ENCODE measurements at regions not wholly inside any gene's neighbourhood (a gene's known extent, or its start where the extent isn't known, plus 50 kb on each side); places are given as distances from the start of the nearest gene placed in this dataset.

DNA sequence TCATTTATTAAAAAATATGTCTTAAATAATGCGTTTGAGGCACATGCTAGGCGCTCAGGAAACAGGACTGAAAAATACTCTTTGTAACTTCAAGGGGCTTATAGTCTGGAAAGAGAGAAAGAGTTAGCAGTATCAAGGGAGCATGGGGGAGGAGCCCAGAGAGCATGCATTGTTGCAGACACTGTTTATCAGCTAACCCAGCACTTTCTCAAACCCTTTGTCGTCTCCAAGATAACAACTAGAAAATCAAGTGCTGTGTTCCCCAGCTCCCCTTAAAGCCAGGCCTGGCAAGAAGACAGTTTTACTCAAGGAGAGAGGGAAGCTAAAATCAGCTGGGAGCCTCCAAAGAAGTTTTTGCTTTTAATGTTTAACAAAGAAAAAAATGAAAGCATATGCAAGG is 98.4 kb downstream of the PERP start:
- peak; percentile 83 for DNase-seq

DNA sequence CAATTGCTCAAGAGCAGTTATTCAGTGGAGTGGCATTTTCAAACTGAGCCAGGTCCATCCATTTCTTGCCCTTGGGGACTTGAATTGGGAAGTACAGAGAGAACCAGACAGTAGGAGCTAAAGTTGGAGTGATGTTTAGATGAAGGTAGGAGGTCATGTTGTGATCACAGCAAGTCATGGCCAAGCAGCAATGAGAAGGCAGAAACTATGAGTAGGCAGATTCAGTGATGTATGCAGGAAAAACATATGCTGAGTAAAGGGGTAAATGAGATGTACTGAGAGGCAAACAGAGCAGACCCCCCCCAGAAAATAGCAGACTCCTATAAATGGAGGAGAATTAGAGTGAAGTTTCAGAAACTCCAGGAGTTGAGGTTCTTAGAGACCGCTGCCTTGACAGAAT is 95.8 kb downstream of the PERP start:
- DNase-seq, result no peak

GRCh38 chr6:138012682-138013081 is 94.5 kb downstream of the PERP start:
- peak; percentile 10 for DNase-seq

DNA sequence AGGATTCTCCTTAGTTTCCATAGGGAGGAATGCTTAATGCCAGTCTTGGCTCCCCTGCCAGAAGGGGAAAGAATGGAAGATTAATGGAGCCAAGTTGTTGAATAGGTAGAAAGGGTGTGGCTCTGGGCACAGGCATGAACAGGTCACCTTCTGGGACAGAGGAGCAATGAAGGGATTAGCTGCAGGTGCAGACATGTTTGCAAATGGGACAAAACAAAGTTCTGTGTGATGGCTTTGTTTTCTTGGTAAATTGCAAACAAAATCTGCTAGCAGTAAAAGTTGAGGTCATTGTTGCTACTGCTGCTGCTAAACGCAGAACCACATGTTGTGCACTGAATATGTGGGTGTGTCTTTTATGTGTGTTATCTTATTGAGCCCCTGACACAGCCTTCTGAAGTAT is 93.3 kb downstream of the PERP start:
- DNase-seq, result peak; percentile 43

DNA sequence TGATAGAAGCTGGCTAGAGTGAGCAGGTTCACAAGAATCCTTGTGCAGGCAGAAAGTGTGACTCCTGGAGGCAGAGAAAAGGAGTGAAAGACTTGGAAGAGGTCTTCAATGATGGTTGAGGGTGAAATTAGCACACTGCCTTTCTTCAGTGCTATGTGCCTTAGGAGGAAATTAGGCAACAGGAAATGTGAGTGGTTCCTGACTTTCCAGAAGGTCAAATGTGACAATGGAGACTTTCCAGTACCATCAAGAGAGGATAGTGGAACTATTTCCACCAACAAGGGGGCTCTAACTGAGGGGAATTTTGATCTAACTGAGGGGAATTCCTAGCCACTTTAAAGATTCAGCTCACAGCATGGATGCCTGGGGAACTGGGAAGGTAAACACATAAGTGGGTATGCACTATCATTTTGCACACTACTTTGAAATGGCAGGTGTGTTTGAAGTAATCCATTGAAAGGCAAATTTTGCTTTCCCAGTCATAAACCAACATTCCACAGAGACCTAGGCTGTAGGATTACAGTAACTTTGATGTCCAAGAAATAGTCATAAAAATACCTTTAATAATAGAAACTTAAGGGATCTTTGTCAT is 90.0 kb downstream of the PERP start:
- no peak for DNase-seq

- DNase-seq, result no peak
Observed at GRCh38 chr6:138018297-138018696, 88.9 kb downstream of the PERP start.

- no peak for DNase-seq
Observed at GRCh38 chr6:138025528-138025978, 81.7 kb downstream of the PERP start.

DNA sequence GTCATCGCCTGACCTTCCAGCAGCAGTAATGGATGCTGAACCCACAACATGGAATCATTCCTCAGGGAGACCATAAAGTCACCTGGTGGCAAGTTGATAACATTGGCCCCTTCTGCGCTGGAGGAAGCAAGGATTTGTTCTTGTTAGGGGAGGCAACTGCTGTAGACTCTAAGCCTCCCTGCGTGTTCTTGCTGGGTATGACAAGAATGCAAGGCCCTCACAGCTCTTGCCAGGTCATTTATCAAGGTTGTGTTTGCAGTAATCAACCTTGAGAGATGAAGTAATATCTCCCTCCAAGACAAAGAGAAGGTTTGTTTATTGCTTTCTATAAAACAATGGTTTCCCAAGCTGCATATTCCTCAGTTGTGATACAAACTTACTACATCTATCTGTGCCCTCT is 80.9 kb downstream of the PERP start:
- no peak for DNase-seq

- DNase-seq, result no peak
Observed at GRCh38 chr6:138028893-138029292, 78.3 kb downstream of the PERP start.

- DNase-seq, result no peak
Observed at GRCh38 chr6:138030872-138031271, 76.3 kb downstream of the PERP start.

GRCh38 chr6:138031417-138031816 is 75.8 kb downstream of the PERP start:
- no peak for DNase-seq

DNA sequence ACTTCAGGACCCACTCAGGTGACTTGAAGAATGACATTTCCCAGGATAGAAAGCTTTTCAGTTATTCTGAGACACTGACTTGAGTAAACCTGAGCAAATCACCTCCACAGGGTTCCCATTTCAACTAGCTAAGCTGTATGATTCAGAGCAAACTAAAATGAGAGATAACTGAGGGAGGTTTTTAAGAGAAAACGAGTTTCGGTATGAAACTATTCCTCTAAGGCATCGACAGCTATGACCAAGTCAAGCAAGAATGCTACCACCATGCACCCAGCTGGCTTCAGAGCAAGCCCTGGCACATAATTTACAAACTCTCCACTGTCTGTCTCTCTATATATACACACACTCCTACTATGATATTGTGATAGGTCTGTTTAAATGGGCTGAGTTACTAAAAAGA is 75.4 kb downstream of the PERP start:
- no peak for DNase-seq

- DNase-seq, result no peak
Observed at GRCh38 chr6:138032571-138032970, 74.6 kb downstream of the PERP start.

GRCh38 chr6:138034229-138034628 is 73.0 kb downstream of the PERP start:
- DNase-seq, result no peak

DNA sequence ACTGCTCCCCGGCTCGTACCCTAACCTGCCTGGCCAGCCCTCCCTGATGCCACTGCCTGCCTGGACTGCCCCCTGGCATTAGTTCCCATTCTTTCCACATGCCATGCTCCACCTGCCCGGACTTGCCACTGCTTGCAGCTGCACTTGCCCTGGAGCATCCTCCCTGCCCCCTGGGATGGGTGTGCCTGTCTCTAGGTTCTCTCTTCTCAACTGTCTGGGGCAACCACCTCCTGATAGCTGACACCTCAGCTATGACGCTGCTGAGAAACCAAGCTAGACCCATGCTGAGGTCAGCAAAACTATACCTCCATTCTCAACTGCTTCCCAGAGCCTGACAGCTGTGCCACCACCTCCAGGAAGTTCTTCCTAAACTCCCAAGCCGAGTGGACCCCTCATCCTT is 72.1 kb downstream of the PERP start:
- DNase-seq, result no peak

DNA sequence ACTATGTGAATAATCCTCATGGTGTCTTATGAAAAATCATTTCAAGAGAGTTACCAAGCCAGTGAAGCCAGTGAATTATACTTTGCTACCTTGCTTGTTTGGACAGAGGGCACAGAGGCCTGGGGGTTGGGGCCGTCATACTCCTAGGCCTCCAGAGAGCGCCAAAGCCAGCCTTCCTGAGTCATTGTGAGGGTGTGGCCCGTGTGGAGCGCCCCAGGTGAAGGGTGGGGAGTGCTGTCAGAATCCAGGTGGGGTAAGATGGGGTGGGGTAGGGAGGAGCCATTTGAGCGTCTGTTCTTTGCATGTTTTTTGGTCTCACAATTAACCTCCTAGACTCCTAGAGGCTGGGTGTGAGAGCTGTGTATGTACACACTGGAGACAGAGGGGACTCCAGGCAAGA is 71.1 kb downstream of the PERP start:
- DNase-seq, result no peak

DNA sequence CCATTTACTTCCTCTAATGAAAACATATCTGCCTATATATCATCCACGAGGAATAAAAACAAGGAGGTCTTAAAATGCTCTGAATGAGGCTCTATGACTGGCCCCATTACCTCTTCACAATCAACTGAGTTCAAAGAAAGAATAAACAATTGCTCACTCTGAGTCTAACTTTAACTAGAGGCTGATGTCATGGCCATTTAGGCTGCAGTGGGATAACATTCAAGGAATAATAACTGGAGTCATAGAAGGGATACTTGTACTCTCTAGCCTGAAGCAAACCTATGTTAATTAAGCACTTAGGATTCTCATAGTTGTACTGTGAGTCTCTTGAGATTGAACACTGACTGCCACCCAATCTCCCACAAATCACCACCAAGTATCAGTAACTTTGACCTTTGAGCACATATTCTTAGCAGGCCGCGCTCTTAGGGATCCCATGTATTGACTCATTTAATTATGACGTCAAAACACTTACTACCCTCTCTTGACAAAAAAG is 70.2 kb downstream of the PERP start:
- no peak for DNase-seq

DNA sequence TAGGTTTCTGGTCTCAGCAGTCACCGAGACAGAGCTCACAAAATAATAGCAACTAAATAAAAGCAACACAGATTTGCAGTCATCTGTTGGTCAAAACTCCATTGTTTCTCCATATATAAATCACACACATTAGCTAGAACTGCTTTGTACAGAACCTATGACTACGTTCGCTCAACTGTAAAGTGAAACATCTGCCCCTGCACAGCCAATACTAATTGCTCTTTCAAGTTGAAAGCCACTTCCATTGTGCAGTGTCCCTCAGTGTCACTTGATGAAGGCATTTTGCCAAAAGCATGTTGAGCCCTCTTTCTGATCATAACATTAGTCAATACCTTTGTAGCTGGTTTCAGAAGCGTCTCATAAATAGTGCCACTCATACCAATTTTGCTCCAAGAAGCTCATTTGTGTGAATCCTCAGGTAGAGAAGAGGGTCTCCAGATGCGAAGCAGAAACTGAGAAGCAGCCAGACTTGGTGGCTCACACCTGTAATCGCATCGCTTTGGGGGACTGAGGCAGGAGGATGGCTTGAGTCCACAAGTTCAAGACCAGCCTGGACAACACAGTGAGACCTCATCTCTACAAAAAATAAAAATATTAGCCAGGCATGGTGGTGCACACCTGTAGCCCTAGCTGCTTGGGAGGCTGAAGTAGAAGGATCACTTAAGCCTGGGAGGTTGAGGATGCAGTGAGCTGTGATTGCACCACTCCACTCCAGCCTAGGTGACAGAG is 68.9 kb downstream of the PERP start:
- DNase-seq, result no peak
